Mucosa of rectum (tissue), 2 donors: ENCODE measurements at regions not wholly inside any gene's neighbourhood (a gene's known extent, or its start where the extent isn't known, plus 50 kb on each side); places are given as distances from the start of the nearest gene placed in this dataset.

Experiments
- H3K27ac ChIP-seq, 2 donors: one replicate each; pipeline ENCODE4 v1.7.0; 2013; ENCODE audit warnings: inconsistent platforms in 2 of 2, low read depth in 2 of 2, low read length in 2 of 2
- H3K27me3 ChIP-seq, 2 donors: one replicate each; pipeline ENCODE4 v1.7.0; 2013; ENCODE audit warnings: low read length in 2 of 2; ENCODE audit not compliant: control insufficient read depth in 2 of 2, insufficient read depth in 2 of 2
- H3K36me3 ChIP-seq, 2 donors: one replicate each; pipeline ENCODE4 v1.7.0; 2013; ENCODE audit warnings: low read length in 2 of 2; ENCODE audit not compliant: control insufficient read depth in 2 of 2, insufficient read depth in 2 of 2
- H3K4me1 ChIP-seq, 2 donors: one replicate each; pipeline ENCODE4 v1.7.0; 2013; ENCODE audit warnings: low read length in 2 of 2, mild to moderate bottlenecking in 1 of 2; ENCODE audit not compliant: control insufficient read depth in 2 of 2, insufficient read depth in 2 of 2
- H3K4me3 ChIP-seq, 2 donors: one replicate each; pipeline ENCODE4 v1.7.0; 2013; ENCODE audit warnings: low read length in 2 of 2
- H3K9ac ChIP-seq, 2 donors: one replicate each; pipeline ENCODE4 v1.7.0; 2013; ENCODE audit warnings: low read length in 2 of 2, low read depth in 1 of 2, mild to moderate bottlenecking in 1 of 2
- H3K9me3 ChIP-seq, 2 donors: one replicate each; pipeline ENCODE4 v1.7.0; 2013; ENCODE audit warnings: low read length in 2 of 2; ENCODE audit not compliant: control insufficient read depth in 2 of 2
- donor health status: healthy.
- donor health status: Normal muscosa, but diverticular disease.

GRCh38 chr3:74106925-74107324 is 482.2 kb upstream of the PDZRN3 start:
- Histone ChIP-seq H3K9ac (no peak overlapping the region), H3K4me1 (no peaks in the 10 kb centered on the region), H3K27ac (no peak overlapping the region), H3K9me3 (no peaks in the 10 kb centered on the region), H3K36me3 (no peaks in the 10 kb centered on the region), H3K4me3 (no peak overlapping the region), H3K27me3 (no peaks in the 10 kb centered on the region)

- no peak overlapping the region for H3K27ac ChIP-seq
- no peak overlapping the region for H3K9ac ChIP-seq
- no peaks in the 10 kb centered on the region for H3K4me1 ChIP-seq
- H3K36me3 ChIP-seq = no peaks in the 10 kb centered on the region
- no peaks in the 10 kb centered on the region for H3K9me3 ChIP-seq
- H3K27me3 ChIP-seq = no peaks in the 10 kb centered on the region
- no peak overlapping the region for H3K4me3 ChIP-seq
Measured at GRCh38 chr3:74091204-74091603, 466.5 kb upstream of the PDZRN3 start.

- Histone ChIP-seq H3K4me3 (no peak overlapping the region), H3K4me1 (no peaks in the 10 kb centered on the region), H3K27me3 (no peaks in the 10 kb centered on the region), H3K27ac (no peak overlapping the region), H3K9ac (no peak overlapping the region), H3K36me3 (no peaks in the 10 kb centered on the region), H3K9me3 (no peaks in the 10 kb centered on the region)
Measured at GRCh38 chr3:74089814-74090213, 465.1 kb upstream of the PDZRN3 start.

- no peaks in the 10 kb centered on the region for H3K27me3 ChIP-seq
- H3K4me1 ChIP-seq = no peaks in the 10 kb centered on the region
- no peak overlapping the region for H3K27ac ChIP-seq
- no peak overlapping the region for H3K4me3 ChIP-seq
- H3K36me3 ChIP-seq = no peaks in the 10 kb centered on the region
- no peak overlapping the region for H3K9ac ChIP-seq
- H3K9me3 ChIP-seq = no peaks in the 10 kb centered on the region
Measured at GRCh38 chr3:74080056-74080461, 455.3 kb upstream of the PDZRN3 start.

- Histone ChIP-seq H3K27ac (no peak overlapping the region), H3K4me3 (no peak overlapping the region), H3K4me1 (no peaks in the 10 kb centered on the region), H3K27me3 (no peaks in the 10 kb centered on the region), H3K36me3 (no peaks in the 10 kb centered on the region), H3K9ac (no peak overlapping the region), H3K9me3 (no peaks in the 10 kb centered on the region)
Measured at GRCh38 chr3:74075241-74075640, 450.5 kb upstream of the PDZRN3 start.

- Histone ChIP-seq H3K36me3 (no peaks in the 10 kb centered on the region), H3K9ac (no peak overlapping the region), H3K4me3 (no peak overlapping the region), H3K27me3 (no peaks in the 10 kb centered on the region), H3K27ac (no peak overlapping the region), H3K9me3 (no peaks in the 10 kb centered on the region), H3K4me1 (no peaks in the 10 kb centered on the region)
Measured at GRCh38 chr3:74074700-74075099, 450.0 kb upstream of the PDZRN3 start.

- Histone ChIP-seq H3K36me3 (no peaks in the 10 kb centered on the region), H3K9ac (no peak overlapping the region), H3K9me3 (no peaks in the 10 kb centered on the region), H3K27me3 (no peaks in the 10 kb centered on the region), H3K4me1 (no peaks in the 10 kb centered on the region), H3K27ac (no peak overlapping the region), H3K4me3 (no peak overlapping the region)
Measured at GRCh38 chr3:74067296-74067695, 442.6 kb upstream of the PDZRN3 start.

- Histone ChIP-seq H3K4me1 (no peaks in the 10 kb centered on the region), H3K27ac (no peak overlapping the region), H3K36me3 (no peaks in the 10 kb centered on the region), H3K9me3 (no peaks in the 10 kb centered on the region), H3K4me3 (no peak overlapping the region), H3K27me3 (no peaks in the 10 kb centered on the region), H3K9ac (no peak overlapping the region)
Measured at GRCh38 chr3:74066456-74066855, 441.7 kb upstream of the PDZRN3 start.

GRCh38 chr3:74059923-74060600 is 435.3 kb upstream of the PDZRN3 start:
- Histone ChIP-seq H3K36me3 (no peaks in the 10 kb centered on the region), H3K9me3 (no peaks in the 10 kb centered on the region), H3K9ac (no peak overlapping the region), H3K4me1 (no peaks in the 10 kb centered on the region), H3K4me3 (no peak overlapping the region), H3K27ac (no peak overlapping the region), H3K27me3 (no peaks in the 10 kb centered on the region)

- H3K4me1 ChIP-seq = no peaks in the 10 kb centered on the region
- H3K36me3 ChIP-seq = no peaks in the 10 kb centered on the region
- no peak overlapping the region for H3K27ac ChIP-seq
- no peaks in the 10 kb centered on the region for H3K9me3 ChIP-seq
- H3K9ac ChIP-seq = no peak overlapping the region
- no peaks in the 10 kb centered on the region for H3K27me3 ChIP-seq
- H3K4me3 ChIP-seq = no peak overlapping the region
Measured at GRCh38 chr3:74059301-74059922, 434.7 kb upstream of the PDZRN3 start.
